ENCODE measurements at regions not wholly inside any gene's neighbourhood (a gene's known extent, or its start where the extent isn't known, plus 50 kb on each side); places are given as distances from the start of the nearest gene placed in this dataset.

GRCh38 chr10:114723991-114724715 lies 66.1 kb upstream of the ABLIM1 start:
- Histone ChIP-seq H3K27me3 (no peaks in the 10 kb centered on the region), H3K27ac (peak overlapping the region; percentile 68 to 84), H3K4me1 (peaks cover 0 to 9% of the 10 kb centered on the region in 2 donors), H3K4me3 (no peak overlapping the region), H3K36me3 (no peaks in the 10 kb centered on the region), H3K9me3 (no peaks in the 10 kb centered on the region)
- intact Hi-C loops (cut with DNase I; ENCODE audit: low total_unique reads) = no loop called here
- DNase-seq (ENCODE audit: low spot score in 2 of 2) = peak in 1 of 2 donors; percentile 72
- TF ChIP-seq CTCF (IDR thresholded peaks at IDR 0.05) (no peak), POLR2AphosphoS5 (IDR thresholded peaks at IDR 0.05) (peak in 1 of 3 donors; percentile 72)

- no peak for DNase-seq (ENCODE audit: low spot score in 2 of 2)
- Histone ChIP-seq H3K9me3 (no peaks in the 10 kb centered on the region), H3K36me3 (no peaks in the 10 kb centered on the region), H3K27me3 (no peaks in the 10 kb centered on the region), H3K4me1 (peaks cover 0 to 9% of the 10 kb centered on the region in 2 donors), H3K4me3 (no peak overlapping the region), H3K27ac (peak overlapping the region; percentile 68 to 84)
- no peak for TF ChIP-seq POLR2A (IDR thresholded peaks at IDR 0.05)
- no peak for TF ChIP-seq POLR2AphosphoS5 (IDR thresholded peaks at IDR 0.05)
- no peak for TF ChIP-seq CTCF (IDR thresholded peaks at IDR 0.05)
- intact Hi-C loops (cut with DNase I; ENCODE audit: low total_unique reads) = no loop called here
Observed at GRCh38 chr10:114724716-114725106, 66.6 kb upstream of the ABLIM1 start.

- Histone ChIP-seq H3K27ac (no peak overlapping the region), H3K36me3 (no peaks in the 10 kb centered on the region), H3K27me3 (no peaks in the 10 kb centered on the region), H3K4me3 (no peak overlapping the region), H3K9me3 (no peaks in the 10 kb centered on the region), H3K4me1 (peaks cover 0 to 9% of the 10 kb centered on the region in 2 donors)
- intact Hi-C loops (cut with DNase I; ENCODE audit: low total_unique reads) = no loop called here
- TF ChIP-seq POLR2AphosphoS5 (IDR thresholded peaks at IDR 0.05) (no peak), POLR2A (IDR thresholded peaks at IDR 0.05) (no peak), CTCF (IDR thresholded peaks at IDR 0.05) (no peak)
- DNase-seq (ENCODE audit: low spot score in 2 of 2) = no peak
Observed at GRCh38 chr10:114726820-114727271, 68.8 kb upstream of the ABLIM1 start.

- Histone ChIP-seq H3K9me3 (no peaks in the 10 kb centered on the region), H3K4me1 (peaks cover 0 to 2% of the 10 kb centered on the region in 2 donors), H3K4me3 (no peak overlapping the region), H3K27me3 (no peaks in the 10 kb centered on the region), H3K27ac (no peak overlapping the region), H3K36me3 (no peaks in the 10 kb centered on the region)
- intact Hi-C loops (cut with DNase I; ENCODE audit: low total_unique reads) = no loop called here
- no peak for DNase-seq (ENCODE audit: low spot score in 2 of 2)
- TF ChIP-seq POLR2AphosphoS5 (IDR thresholded peaks at IDR 0.05) = no peak
- TF ChIP-seq POLR2A (IDR thresholded peaks at IDR 0.05) = no peak
- TF ChIP-seq CTCF (IDR thresholded peaks at IDR 0.05) = no peak
Observed at GRCh38 chr10:114728325-114728724, 70.2 kb upstream of the ABLIM1 start.

- no peak overlapping the region for H3K27ac ChIP-seq
Observed at GRCh38 chr10:114729103-114729659, 71.1 kb upstream of the ABLIM1 start.

More at GRCh38 chr10:114729103-114729659, 71.1 kb upstream of the ABLIM1 start:
- TF ChIP-seq POLR2AphosphoS5 (IDR thresholded peaks at IDR 0.05) (no peak), CTCF (IDR thresholded peaks at IDR 0.05) (no peak), POLR2A (IDR thresholded peaks at IDR 0.05) (no peak)
- DNase-seq (ENCODE audit: low spot score in 2 of 2) = no peak
- Histone ChIP-seq H3K4me1 (no peaks in the 10 kb centered on the region), H3K9me3 (no peaks in the 10 kb centered on the region), H3K27me3 (no peaks in the 10 kb centered on the region), H3K36me3 (no peaks in the 10 kb centered on the region), H3K4me3 (no peak overlapping the region)
- intact Hi-C loops (cut with DNase I; ENCODE audit: low total_unique reads) = no loop called here

Measured in breast epithelium (tissue), 4 donors.